PFSK-1 (cell line): ENCODE measurements at regions not wholly inside any gene's neighbourhood (a gene's known extent, or its start where the extent isn't known, plus 50 kb on each side); places are given as distances from the start of the nearest gene placed in this dataset.

Experiments
- POLR2AphosphoS5 ChIP-seq: IDR thresholded peaks from 2 replicates; pipeline ENCODE4 v1.6.1; 2012; ENCODE audit warnings: low read depth, mild to moderate bottlenecking, control low read depth, low read length, moderate library complexity
- TAF1 ChIP-seq: IDR thresholded peaks from 2 replicates; pipeline ENCODE4 v1.6.1; 2012; ENCODE audit warnings: low read length, control low read depth, borderline replicate concordance; ENCODE audit not compliant: insufficient read depth
- TF ChIP-seq, protein P1 (sequence below), 2 experiments: IDR thresholded peaks; 2 replicates each; pipeline versions ENCODE4 v1.6.1 to v1.8.0; 2011 to 2012; ENCODE audit warnings: low read depth in 2 of 2, low read length in 2 of 2, control low read depth in 1 of 2, inconsistent platforms in 1 of 2, mild to moderate bottlenecking in 1 of 2, moderate library complexity in 1 of 2; ENCODE audit not compliant: insufficient read depth in 1 of 2

DNA sequence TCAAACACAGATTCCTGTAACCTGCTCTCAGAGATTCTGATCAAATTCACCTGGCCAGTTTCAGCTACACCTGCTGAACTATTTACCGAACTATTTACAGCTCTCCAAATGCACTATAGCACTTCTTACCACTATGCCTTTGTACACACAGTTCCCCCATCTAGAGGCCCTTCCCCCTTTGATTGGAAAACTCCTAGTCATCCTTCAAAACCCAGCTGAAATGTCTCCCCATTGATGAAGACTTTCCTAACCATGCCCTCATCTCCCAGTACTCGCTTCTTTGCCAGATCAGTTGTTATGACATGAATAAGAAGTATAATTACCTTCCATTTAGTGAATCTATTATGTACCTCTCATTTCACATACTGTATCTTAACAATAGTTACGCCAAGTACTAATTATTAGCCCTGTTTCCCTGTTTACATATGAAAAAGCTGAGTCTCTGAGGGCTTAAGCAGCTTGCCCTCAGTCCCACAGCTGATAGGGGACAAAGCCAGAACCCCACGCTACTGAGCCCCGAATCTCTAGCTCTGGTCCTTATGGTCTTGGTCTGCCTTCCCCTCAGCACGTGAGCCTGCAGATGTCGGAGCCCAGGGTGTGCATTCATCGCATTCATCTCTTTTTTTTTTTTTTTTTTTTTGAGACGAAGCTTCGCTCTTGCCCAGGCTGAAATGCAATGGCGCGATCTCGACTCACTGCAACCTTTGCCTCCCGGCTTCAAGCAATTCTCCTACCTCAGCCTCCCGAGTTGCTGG, 64.7 kb upstream of the ASAP2 start:
- TF ChIP-seq POLR2AphosphoS5 (no peak), TAF1 (no peak)
- TF ChIP-seq, protein P1, sequence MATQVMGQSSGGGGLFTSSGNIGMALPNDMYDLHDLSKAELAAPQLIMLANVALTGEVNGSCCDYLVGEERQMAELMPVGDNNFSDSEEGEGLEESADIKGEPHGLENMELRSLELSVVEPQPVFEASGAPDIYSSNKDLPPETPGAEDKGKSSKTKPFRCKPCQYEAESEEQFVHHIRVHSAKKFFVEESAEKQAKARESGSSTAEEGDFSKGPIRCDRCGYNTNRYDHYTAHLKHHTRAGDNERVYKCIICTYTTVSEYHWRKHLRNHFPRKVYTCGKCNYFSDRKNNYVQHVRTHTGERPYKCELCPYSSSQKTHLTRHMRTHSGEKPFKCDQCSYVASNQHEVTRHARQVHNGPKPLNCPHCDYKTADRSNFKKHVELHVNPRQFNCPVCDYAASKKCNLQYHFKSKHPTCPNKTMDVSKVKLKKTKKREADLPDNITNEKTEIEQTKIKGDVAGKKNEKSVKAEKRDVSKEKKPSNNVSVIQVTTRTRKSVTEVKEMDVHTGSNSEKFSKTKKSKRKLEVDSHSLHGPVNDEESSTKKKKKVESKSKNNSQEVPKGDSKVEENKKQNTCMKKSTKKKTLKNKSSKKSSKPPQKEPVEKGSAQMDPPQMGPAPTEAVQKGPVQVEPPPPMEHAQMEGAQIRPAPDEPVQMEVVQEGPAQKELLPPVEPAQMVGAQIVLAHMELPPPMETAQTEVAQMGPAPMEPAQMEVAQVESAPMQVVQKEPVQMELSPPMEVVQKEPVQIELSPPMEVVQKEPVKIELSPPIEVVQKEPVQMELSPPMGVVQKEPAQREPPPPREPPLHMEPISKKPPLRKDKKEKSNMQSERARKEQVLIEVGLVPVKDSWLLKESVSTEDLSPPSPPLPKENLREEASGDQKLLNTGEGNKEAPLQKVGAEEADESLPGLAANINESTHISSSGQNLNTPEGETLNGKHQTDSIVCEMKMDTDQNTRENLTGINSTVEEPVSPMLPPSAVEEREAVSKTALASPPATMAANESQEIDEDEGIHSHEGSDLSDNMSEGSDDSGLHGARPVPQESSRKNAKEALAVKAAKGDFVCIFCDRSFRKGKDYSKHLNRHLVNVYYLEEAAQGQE (IDR thresholded peaks at IDR 0.05; ENCODE audit: insufficient read depth in 1 of 2, low read depth in 2 of 2, low read length in 2 of 2), result no peak
